HL-60 (cell line): ENCODE measurements at regions not wholly inside any gene's neighbourhood (a gene's known extent, or its start where the extent isn't known, plus 50 kb on each side); places are given as distances from the start of the nearest gene placed in this dataset.

ENCODE experiments used
- TF ChIP-seq, protein P1 (sequence below): IDR thresholded peaks from one replicate; pipeline ENCODE4 v1.5.1; 2011; ENCODE audit warnings: low read length, control low read depth, inconsistent platforms; ENCODE audit not compliant: insufficient read depth
- TF ChIP-seq, protein P2 (sequence below): IDR thresholded peaks from 2 replicates; pipeline ENCODE4 v1.6.1; 2012; ENCODE audit warnings: low read depth; ENCODE audit not compliant: insufficient replicate concordance

DNA sequence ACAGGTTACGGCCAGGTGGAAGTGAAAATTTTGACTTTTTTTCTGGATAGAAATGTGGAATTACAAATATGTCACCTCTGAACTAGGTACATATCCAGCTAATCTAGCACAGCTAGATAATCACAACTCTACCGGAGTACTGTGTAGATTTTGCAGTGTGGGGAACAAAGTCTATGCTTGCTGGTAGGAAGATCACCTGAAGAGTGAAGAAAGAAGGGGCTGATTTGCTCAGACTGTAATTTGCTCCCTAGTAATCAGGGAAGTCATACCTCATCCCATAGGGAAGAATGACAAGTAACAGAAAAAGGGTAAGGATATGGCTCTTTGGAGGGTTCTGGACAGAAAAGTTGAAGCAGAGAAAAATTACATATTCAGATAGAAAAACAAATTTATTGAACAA, 319.6 kb upstream of the TMPRSS15 start:
- TF ChIP-seq, protein P1, sequence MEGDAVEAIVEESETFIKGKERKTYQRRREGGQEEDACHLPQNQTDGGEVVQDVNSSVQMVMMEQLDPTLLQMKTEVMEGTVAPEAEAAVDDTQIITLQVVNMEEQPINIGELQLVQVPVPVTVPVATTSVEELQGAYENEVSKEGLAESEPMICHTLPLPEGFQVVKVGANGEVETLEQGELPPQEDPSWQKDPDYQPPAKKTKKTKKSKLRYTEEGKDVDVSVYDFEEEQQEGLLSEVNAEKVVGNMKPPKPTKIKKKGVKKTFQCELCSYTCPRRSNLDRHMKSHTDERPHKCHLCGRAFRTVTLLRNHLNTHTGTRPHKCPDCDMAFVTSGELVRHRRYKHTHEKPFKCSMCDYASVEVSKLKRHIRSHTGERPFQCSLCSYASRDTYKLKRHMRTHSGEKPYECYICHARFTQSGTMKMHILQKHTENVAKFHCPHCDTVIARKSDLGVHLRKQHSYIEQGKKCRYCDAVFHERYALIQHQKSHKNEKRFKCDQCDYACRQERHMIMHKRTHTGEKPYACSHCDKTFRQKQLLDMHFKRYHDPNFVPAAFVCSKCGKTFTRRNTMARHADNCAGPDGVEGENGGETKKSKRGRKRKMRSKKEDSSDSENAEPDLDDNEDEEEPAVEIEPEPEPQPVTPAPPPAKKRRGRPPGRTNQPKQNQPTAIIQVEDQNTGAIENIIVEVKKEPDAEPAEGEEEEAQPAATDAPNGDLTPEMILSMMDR: no peak
- TF ChIP-seq, protein P2, sequence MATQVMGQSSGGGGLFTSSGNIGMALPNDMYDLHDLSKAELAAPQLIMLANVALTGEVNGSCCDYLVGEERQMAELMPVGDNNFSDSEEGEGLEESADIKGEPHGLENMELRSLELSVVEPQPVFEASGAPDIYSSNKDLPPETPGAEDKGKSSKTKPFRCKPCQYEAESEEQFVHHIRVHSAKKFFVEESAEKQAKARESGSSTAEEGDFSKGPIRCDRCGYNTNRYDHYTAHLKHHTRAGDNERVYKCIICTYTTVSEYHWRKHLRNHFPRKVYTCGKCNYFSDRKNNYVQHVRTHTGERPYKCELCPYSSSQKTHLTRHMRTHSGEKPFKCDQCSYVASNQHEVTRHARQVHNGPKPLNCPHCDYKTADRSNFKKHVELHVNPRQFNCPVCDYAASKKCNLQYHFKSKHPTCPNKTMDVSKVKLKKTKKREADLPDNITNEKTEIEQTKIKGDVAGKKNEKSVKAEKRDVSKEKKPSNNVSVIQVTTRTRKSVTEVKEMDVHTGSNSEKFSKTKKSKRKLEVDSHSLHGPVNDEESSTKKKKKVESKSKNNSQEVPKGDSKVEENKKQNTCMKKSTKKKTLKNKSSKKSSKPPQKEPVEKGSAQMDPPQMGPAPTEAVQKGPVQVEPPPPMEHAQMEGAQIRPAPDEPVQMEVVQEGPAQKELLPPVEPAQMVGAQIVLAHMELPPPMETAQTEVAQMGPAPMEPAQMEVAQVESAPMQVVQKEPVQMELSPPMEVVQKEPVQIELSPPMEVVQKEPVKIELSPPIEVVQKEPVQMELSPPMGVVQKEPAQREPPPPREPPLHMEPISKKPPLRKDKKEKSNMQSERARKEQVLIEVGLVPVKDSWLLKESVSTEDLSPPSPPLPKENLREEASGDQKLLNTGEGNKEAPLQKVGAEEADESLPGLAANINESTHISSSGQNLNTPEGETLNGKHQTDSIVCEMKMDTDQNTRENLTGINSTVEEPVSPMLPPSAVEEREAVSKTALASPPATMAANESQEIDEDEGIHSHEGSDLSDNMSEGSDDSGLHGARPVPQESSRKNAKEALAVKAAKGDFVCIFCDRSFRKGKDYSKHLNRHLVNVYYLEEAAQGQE: no peak
